ENCODE measurements at regions not wholly inside any gene's neighbourhood (a gene's known extent, or its start where the extent isn't known, plus 50 kb on each side); places are given as distances from the start of the nearest gene placed in this dataset.
A peak's percentile ranks its signal among the peaks of the same experiment; 100 is the strongest.

- no peak for DNase-seq
- H3K36me3 Mint-ChIP-seq (ENCODE audit: low read depth), result no peaks in the 10 kb centered on the region
Observed at GRCh38 chr13:47639738-47640447, 361.2 kb downstream of the SUCLA2 start.

GRCh38 chr13:47638627-47639026, 362.4 kb downstream of the SUCLA2 start:
- H3K4me3 Mint-ChIP-seq, result no peak overlapping the region
- no peaks in the 10 kb centered on the region for H3K4me1 Mint-ChIP-seq (ENCODE audit: low read depth)
- CTCF ChIA-PET, result no interaction called here
- no peak overlapping the region for H3K27ac Mint-ChIP-seq
- no peaks in the 10 kb centered on the region for H3K27me3 Mint-ChIP-seq (ENCODE audit: low read depth)
- intact Hi-C loops (cut with micrococcal nuclease), result no loop called here
- H3K36me3 Mint-ChIP-seq (ENCODE audit: low read depth), result no peaks in the 10 kb centered on the region
- peaks cover 11% of the 10 kb centered on the region for H3K9me3 Mint-ChIP-seq
- no peak for DNase-seq

More at GRCh38 chr13:47639738-47640447, 361.2 kb downstream of the SUCLA2 start:
- CTCF ChIA-PET, result no interaction called here
- Mint-ChIP-seq H3K27ac (no peak overlapping the region), H3K4me1 (ENCODE audit: low read depth) (no peaks in the 10 kb centered on the region), H3K9me3 (peaks cover 8% of the 10 kb centered on the region), H3K4me3 (no peak overlapping the region), H3K27me3 (ENCODE audit: low read depth) (no peaks in the 10 kb centered on the region)
- intact Hi-C loops (cut with micrococcal nuclease), result no loop called here

GRCh38 chr13:47632311-47632710, 368.8 kb downstream of the SUCLA2 start:
- Mint-ChIP-seq H3K36me3 (ENCODE audit: low read depth) (no peaks in the 10 kb centered on the region), H3K27me3 (ENCODE audit: low read depth) (no peaks in the 10 kb centered on the region), H3K4me3 (no peak overlapping the region), H3K4me1 (ENCODE audit: low read depth) (no peaks in the 10 kb centered on the region), H3K27ac (no peak overlapping the region), H3K9me3 (peaks cover 16% of the 10 kb centered on the region)
- DNase-seq, result no peak
- intact Hi-C loops (cut with micrococcal nuclease), result no loop called here
- CTCF ChIA-PET, result no interaction called here

GRCh38 chr13:47628666-47629065, 372.4 kb downstream of the SUCLA2 start:
- H3K4me3 Mint-ChIP-seq, result no peak overlapping the region
- DNase-seq, result no peak
- no peak overlapping the region for H3K27ac Mint-ChIP-seq
- no peaks in the 10 kb centered on the region for H3K4me1 Mint-ChIP-seq (ENCODE audit: low read depth)
- peaks cover 6% of the 10 kb centered on the region for H3K27me3 Mint-ChIP-seq (ENCODE audit: low read depth)
- H3K9me3 Mint-ChIP-seq, result peaks cover 6% of the 10 kb centered on the region
- CTCF ChIA-PET, result no interaction called here
- intact Hi-C loops (cut with micrococcal nuclease), result no loop called here
- no peaks in the 10 kb centered on the region for H3K36me3 Mint-ChIP-seq (ENCODE audit: low read depth)

- DNase-seq, result no peak
- H3K27me3 Mint-ChIP-seq (ENCODE audit: low read depth), result peaks cover 15% of the 10 kb centered on the region
- no peaks in the 10 kb centered on the region for H3K9me3 Mint-ChIP-seq
- no peak overlapping the region for H3K4me3 Mint-ChIP-seq
- no peaks in the 10 kb centered on the region for H3K4me1 Mint-ChIP-seq (ENCODE audit: low read depth)
- H3K27ac Mint-ChIP-seq, result no peak overlapping the region
- H3K36me3 Mint-ChIP-seq (ENCODE audit: low read depth), result no peaks in the 10 kb centered on the region
- CTCF ChIA-PET, result no interaction called here
- intact Hi-C loops (cut with micrococcal nuclease), result no loop called here
Observed at GRCh38 chr13:47623862-47624261, 377.2 kb downstream of the SUCLA2 start.

- H3K4me1 Mint-ChIP-seq (ENCODE audit: low read depth), result no peaks in the 10 kb centered on the region
Observed at GRCh38 chr13:47621931-47622330, 379.1 kb downstream of the SUCLA2 start.

GRCh38 chr13:47611664-47612288, 389.3 kb downstream of the SUCLA2 start:
- DNase-seq, result no peak
- CTCF ChIA-PET, result interaction anchor here (0.6 kb wide), 1 partner anchor 152 kb away, joined by 3 read pairs; no protein-coding TSS in a partner anchor
- Mint-ChIP-seq H3K9me3 (peaks cover 11% of the 10 kb centered on the region), H3K4me3 (no peak overlapping the region), H3K27ac (no peak overlapping the region), H3K36me3 (ENCODE audit: low read depth) (no peaks in the 10 kb centered on the region), H3K4me1 (ENCODE audit: low read depth) (no peaks in the 10 kb centered on the region), H3K27me3 (ENCODE audit: low read depth) (peaks cover 3% of the 10 kb centered on the region)
- intact Hi-C loops (cut with micrococcal nuclease), result no loop called here

More at GRCh38 chr13:47621931-47622330, 379.1 kb downstream of the SUCLA2 start:
- CTCF ChIA-PET, result no interaction called here
- Mint-ChIP-seq H3K9me3 (no peaks in the 10 kb centered on the region), H3K27ac (no peak overlapping the region), H3K36me3 (ENCODE audit: low read depth) (no peaks in the 10 kb centered on the region), H3K4me3 (no peak overlapping the region), H3K27me3 (ENCODE audit: low read depth) (peaks cover 15% of the 10 kb centered on the region)
- intact Hi-C loops (cut with micrococcal nuclease), result no loop called here
- DNase-seq, result no peak

GRCh38 chr13:47610687-47611086, 390.4 kb downstream of the SUCLA2 start:
- Mint-ChIP-seq H3K27me3 (ENCODE audit: low read depth) (peaks cover 3% of the 10 kb centered on the region), H3K27ac (no peak overlapping the region), H3K36me3 (ENCODE audit: low read depth) (no peaks in the 10 kb centered on the region), H3K4me3 (no peak overlapping the region), H3K9me3 (peaks cover 11% of the 10 kb centered on the region), H3K4me1 (ENCODE audit: low read depth) (no peaks in the 10 kb centered on the region)
- intact Hi-C loops (cut with micrococcal nuclease), result no loop called here
- no peak for DNase-seq
- CTCF ChIA-PET, result no interaction called here

- no peak overlapping the region for H3K27ac Mint-ChIP-seq
- no peaks in the 10 kb centered on the region for H3K36me3 Mint-ChIP-seq (ENCODE audit: low read depth)
- intact Hi-C loops (cut with micrococcal nuclease), result no loop called here
- H3K9me3 Mint-ChIP-seq, result peaks cover 11% of the 10 kb centered on the region
- H3K4me3 Mint-ChIP-seq, result no peak overlapping the region
- CTCF ChIA-PET, result no interaction called here
- no peaks in the 10 kb centered on the region for H3K4me1 Mint-ChIP-seq (ENCODE audit: low read depth)
- H3K27me3 Mint-ChIP-seq (ENCODE audit: low read depth), result peaks cover 3% of the 10 kb centered on the region
- DNase-seq, result no peak
Observed at GRCh38 chr13:47603365-47603764, 397.7 kb downstream of the SUCLA2 start.

GRCh38 chr13:47598340-47598911, 402.6 kb downstream of the SUCLA2 start:
- no peaks in the 10 kb centered on the region for H3K36me3 Mint-ChIP-seq (ENCODE audit: low read depth)
- intact Hi-C loops (cut with micrococcal nuclease), result loop anchor here (1.0 to 5.0 kb wide), 2 partner anchors 174 to 767 kb away; no protein-coding TSS in a partner anchor
- no peak overlapping the region for H3K27ac Mint-ChIP-seq
- H3K27me3 Mint-ChIP-seq (ENCODE audit: low read depth), result peaks cover 3% of the 10 kb centered on the region
- DNase-seq, result no peak
- H3K4me3 Mint-ChIP-seq, result no peak overlapping the region
- H3K9me3 Mint-ChIP-seq, result peaks cover 5% of the 10 kb centered on the region
- no peaks in the 10 kb centered on the region for H3K4me1 Mint-ChIP-seq (ENCODE audit: low read depth)
- CTCF ChIA-PET, result no interaction called here

GRCh38 chr13:47594833-47595232, 406.2 kb downstream of the SUCLA2 start:
- Mint-ChIP-seq H3K9me3 (peaks cover 12% of the 10 kb centered on the region), H3K27ac (no peak overlapping the region), H3K36me3 (ENCODE audit: low read depth) (no peaks in the 10 kb centered on the region), H3K4me3 (no peak overlapping the region), H3K4me1 (ENCODE audit: low read depth) (no peaks in the 10 kb centered on the region), H3K27me3 (ENCODE audit: low read depth) (peaks cover 3% of the 10 kb centered on the region)
- peak; percentile 8 for DNase-seq
- intact Hi-C loops (cut with micrococcal nuclease), result loop anchor here (5.0 kb wide), 1 partner anchor 177 kb away; no protein-coding TSS in a partner anchor
- CTCF ChIA-PET, result interaction anchor here (1.3 kb wide), 1 partner anchor 179 kb away, joined by 3 read pairs; no protein-coding TSS in a partner anchor

GRCh38 chr13:47592256-47592655, 408.8 kb downstream of the SUCLA2 start:
- no peak overlapping the region for H3K27ac Mint-ChIP-seq

GRCh38 chr13:47588676-47589075, 412.4 kb downstream of the SUCLA2 start:
- DNase-seq, result no peak
- Mint-ChIP-seq H3K27ac (no peak overlapping the region), H3K9me3 (peaks cover 12% of the 10 kb centered on the region), H3K4me3 (no peak overlapping the region), H3K36me3 (ENCODE audit: low read depth) (no peaks in the 10 kb centered on the region), H3K4me1 (ENCODE audit: low read depth) (no peaks in the 10 kb centered on the region), H3K27me3 (ENCODE audit: low read depth) (no peaks in the 10 kb centered on the region)
- CTCF ChIA-PET, result no interaction called here
- intact Hi-C loops (cut with micrococcal nuclease), result no loop called here

More at GRCh38 chr13:47592256-47592655, 408.8 kb downstream of the SUCLA2 start:
- H3K27me3 Mint-ChIP-seq (ENCODE audit: low read depth), result no peaks in the 10 kb centered on the region
- CTCF ChIA-PET, result no interaction called here
- no peak for DNase-seq
- H3K4me1 Mint-ChIP-seq (ENCODE audit: low read depth), result no peaks in the 10 kb centered on the region
- intact Hi-C loops (cut with micrococcal nuclease), result no loop called here
- no peaks in the 10 kb centered on the region for H3K36me3 Mint-ChIP-seq (ENCODE audit: low read depth)
- peaks cover 12% of the 10 kb centered on the region for H3K9me3 Mint-ChIP-seq
- no peak overlapping the region for H3K4me3 Mint-ChIP-seq
